Brain pericyte (primary cell): ENCODE measurements at regions not wholly inside any gene's neighbourhood (a gene's known extent, or its start where the extent isn't known, plus 50 kb on each side); places are given as distances from the start of the nearest gene placed in this dataset.

Experiments used
- DNase-seq: peaks from one replicate; pipeline ENCODE4 v3.0.0-alpha.2; 2012; ENCODE audit warnings: low read depth, low spot score

- no peak for DNase-seq
Measured at GRCh38 chr3:70564552-70564951, 252.1 kb upstream of the MDFIC2 start.

DNA sequence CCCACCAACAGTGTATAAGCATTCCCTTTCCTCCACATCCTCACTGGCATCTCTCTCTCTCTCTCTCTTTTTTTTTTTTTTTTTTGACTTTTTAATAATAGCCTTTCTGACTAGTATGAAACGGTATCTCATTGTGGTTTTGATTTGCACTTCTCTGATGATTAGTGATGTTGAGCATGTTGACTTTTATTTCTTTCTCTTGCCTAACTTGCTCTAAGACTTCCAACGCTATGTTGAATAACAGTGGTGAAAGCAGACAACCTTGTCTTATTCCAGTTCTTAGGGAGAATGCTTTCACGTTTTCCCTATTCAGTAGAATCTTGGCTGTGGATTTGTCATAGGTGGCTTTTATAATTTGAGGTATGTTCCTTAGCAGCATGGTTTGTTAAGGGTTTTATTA lies 249.4 kb upstream of the MDFIC2 start:
- no peak for DNase-seq

GRCh38 chr3:70558956-70559355 lies 246.5 kb upstream of the MDFIC2 start:
- DNase-seq: no peak

DNA sequence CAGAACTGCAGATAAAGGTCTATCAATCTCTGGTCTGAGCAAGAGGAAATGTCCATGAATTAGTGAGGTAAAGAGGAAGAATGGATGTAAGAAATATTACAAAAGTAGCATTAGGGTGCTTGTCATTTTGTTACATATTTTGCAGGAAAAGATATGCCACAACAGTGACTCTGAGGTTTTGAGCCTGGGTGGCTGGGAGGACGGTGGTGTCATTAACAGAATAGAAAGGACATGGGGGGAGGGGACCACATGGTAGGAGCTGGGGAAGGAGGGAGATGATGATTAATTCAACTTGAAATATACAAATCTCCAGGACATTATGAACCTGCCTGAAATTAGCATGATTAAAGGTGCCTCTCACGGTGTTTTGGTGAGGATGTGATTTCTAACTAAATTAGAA lies 245.5 kb upstream of the MDFIC2 start:
- DNase-seq: no peak

DNA sequence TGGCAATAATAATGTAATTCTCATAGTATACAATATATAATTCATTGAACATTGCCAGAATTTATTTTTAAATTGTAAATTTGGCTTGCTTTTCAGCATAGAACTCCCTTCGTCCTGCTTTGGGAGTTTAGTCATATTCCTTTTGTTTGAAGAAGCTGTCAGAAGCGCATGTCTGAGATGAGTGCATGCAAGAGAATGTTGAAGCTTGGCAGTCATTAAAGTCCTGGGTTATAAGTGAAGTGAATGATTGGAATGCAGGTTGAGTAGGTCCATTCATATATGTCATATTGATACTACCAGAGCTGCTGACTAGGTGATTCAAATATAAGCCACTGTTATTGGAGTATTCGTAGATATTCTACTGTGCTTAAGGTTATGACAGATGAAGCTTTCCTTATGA lies 243.6 kb upstream of the MDFIC2 start:
- DNase-seq: no peak

- no peak for DNase-seq
Measured at GRCh38 chr3:70554170-70554569, 241.7 kb upstream of the MDFIC2 start.

DNA sequence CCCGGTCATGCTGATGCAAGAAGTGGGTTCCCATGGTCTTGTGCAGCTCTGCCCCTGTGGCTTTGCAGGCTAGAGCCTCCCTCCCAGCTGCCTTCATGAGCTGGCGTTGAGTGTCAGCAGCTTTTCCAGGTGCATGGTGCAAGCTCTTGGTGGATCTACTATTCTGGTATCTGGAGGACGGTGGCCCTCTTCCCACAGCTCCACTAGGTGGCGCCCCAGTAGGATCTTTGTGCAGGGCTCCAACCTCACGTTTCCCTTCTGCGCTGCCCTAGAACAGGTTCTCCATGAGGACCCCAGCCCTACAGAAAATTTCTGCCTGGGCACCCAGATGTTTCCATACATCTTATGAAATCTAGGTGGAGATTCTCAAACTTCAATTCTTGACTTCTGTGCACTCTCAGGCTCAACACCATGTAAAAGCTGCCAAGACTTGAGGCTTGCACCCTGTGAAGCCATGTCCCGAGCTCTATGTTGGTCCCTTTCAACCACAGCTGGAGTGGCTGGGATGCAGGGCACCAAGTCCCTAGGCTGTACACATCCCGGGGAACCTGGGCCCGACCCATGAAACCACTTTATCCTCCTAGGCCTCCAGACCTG lies 238.4 kb upstream of the MDFIC2 start:
- DNase-seq: no peak

DNA sequence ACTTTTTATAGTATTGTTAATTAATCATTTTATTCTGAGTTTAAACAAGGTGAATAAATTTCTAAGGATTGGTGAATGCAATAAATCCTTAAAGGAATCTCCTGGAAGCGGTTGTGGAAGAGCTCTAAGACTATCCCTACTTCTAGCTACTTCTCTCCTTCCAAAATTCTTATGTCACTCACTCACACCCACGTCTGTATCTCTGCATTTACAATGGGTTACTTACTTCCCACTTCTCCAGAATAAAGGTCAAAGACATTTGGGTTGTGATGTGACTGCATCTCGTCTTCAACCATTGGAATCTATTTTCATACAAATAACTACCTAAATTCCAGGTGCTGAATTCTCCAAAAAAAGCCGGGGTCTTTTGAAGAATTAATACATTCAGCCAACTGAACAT lies 234.2 kb upstream of the MDFIC2 start:
- DNase-seq: no peak

- no peak for DNase-seq
Measured at GRCh38 chr3:70543493-70543892, 231.1 kb upstream of the MDFIC2 start.

GRCh38 chr3:70539908-70540307 lies 227.5 kb upstream of the MDFIC2 start:
- no peak for DNase-seq

DNA sequence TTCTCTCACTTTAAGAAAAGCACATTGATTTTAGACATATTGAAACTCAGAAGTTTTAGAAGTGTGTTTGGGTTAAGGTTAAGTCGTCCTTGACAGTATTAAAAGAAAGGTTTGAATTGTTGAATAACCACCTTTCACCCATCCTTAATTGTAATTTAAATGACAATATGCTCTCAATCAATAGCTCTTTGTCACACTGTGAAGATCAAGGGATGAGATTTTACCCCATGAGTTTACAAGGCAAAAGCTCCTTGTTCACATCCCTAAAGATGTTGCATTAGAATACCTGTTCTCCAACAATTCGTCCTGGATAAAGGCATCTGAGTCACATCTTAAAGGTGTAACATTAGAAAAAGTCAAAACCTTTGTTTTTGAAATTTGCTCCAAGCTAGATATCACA lies 220.4 kb upstream of the MDFIC2 start:
- no peak for DNase-seq

DNA sequence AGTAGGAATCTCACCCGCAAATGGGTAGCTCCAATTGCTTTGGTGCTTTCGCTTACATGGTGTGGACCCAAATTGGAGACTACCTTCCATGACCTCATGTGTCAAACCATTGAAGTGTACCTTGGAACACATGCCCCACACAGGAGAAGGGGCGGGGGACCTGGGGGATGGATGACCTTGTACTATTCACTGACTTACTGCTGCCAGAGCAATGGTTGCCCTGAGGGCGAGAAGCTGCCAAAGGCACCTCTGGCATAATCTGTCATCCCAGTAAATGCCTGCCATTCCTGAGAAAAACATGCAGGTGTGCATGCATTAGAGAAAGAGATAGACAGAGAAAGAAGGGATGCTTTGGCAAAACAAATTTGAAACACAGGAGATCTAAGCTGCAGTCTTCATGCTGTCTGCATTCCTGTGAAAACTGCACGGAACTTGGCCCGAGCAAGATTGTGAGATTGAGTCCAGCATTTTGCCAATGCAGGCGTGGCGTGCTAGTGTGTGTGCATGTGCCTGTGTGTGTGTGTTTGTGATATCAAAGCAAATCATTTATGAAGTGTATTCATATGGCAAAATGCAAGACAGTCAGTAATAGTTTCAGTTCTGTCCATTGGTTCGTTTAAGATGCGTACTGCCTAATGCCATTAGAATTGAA lies 219.5 kb upstream of the MDFIC2 start:
- DNase-seq: no peak

- no peak for DNase-seq
Measured at GRCh38 chr3:70531063-70531657, 218.7 kb upstream of the MDFIC2 start.

- no peak for DNase-seq
Measured at GRCh38 chr3:70530626-70531025, 218.2 kb upstream of the MDFIC2 start.

DNA sequence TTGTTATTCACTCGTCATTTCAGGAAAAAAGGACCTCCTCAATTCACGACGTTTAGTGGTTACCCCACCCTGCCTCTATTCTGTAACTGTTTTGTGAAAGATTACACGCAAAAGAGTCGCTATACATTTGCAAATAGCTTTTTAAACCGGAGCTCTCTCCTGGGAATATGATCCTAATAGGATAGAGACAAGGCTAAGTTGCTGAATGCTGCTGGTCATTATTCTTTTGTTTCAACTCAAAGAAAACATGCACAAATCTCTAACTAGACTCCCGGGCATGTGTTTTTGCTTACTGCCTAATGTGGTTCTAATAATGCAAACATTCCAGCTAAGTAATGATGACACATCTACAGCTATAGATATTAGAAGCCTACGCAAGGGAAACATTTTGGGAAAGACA lies 214.6 kb upstream of the MDFIC2 start:
- no peak for DNase-seq

- no peak for DNase-seq
Measured at GRCh38 chr3:70519913-70520659, 207.6 kb upstream of the MDFIC2 start.

DNA sequence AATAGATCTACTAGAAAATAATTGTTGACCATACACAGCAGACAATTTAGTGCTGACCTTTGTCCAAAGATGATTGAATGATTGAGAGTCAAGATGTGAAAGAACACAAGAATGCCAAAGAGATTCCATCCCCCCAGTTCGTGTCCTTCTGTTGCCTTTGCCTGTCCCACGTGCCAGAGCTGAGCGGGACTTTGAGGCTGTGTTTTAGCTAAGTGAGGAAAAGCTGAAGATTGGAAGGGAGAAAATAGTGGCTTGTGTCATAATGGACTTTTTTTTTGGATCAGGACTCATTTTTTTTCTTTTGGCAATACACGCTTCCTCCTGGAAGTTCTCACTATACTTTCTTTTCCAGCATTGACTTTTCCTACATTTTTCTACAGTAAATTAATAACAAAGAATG lies 206.6 kb upstream of the MDFIC2 start:
- DNase-seq: no peak

- DNase-seq: no peak
Measured at GRCh38 chr3:70518356-70518755, 205.9 kb upstream of the MDFIC2 start.

DNA sequence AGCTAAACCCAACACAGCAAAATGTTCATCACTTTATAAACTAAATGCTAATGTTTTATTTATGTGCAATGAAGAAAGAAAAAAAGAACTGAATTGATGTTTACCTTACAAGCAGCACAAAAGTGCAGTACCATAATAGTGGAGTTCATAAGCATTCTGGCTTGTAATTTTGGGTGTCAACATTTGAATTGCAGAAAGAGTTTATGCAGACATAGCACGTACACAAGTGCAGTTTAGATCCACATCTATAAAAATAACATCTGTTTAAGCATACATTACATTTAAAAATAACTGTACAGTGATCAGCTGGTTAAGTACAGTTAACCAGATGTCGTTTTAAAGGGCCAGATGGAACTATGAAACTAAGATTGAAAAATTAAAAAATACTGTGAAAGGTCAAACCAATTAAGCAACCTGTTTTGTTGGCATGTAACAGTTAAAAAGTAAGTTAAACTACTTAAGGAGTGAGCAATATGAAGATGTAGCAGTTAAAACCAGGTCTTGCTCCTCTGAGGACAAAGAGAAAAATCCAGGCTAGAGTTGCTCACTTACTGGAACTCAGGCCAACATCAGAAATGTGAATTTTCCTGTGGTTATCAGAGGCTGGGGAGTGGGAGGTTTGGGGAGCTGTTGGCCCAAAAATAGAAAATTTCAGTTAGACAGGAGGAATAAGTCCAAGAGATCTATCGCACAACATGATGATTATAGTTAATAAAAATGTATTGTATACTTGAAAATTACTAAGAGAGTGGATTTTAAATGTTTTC lies 204.9 kb upstream of the MDFIC2 start:
- DNase-seq: no peak

- no peak for DNase-seq
Measured at GRCh38 chr3:70516076-70516475, 203.6 kb upstream of the MDFIC2 start.

- no peak for DNase-seq
Measured at GRCh38 chr3:70507486-70507885, 195.0 kb upstream of the MDFIC2 start.

GRCh38 chr3:70506775-70507174 lies 194.3 kb upstream of the MDFIC2 start:
- no peak for DNase-seq
